Transverse colon (tissue), 4 donors: ENCODE measurements at regions not wholly inside any gene's neighbourhood (a gene's known extent, or its start where the extent isn't known, plus 50 kb on each side); places are given as distances from the start of the nearest gene placed in this dataset.

Source experiments
- DNase-seq: peaks from one replicate; pipeline ENCODE4 v3.0.0-alpha.2; 2019
- H3K27ac ChIP-seq, 4 donors: fragments of 200-600 bp; sonication (generic); 2 replicates each; pipeline ENCODE4 v1.5.1; 2016 to 2018; ENCODE audit warnings: inconsistent platforms in 4 of 4
- H3K27me3 ChIP-seq: fragments of 200-600 bp; sonication (generic); 2 replicates; pipeline ENCODE4 v1.5.1; 2017; ENCODE audit warnings: inconsistent platforms
- H3K36me3 ChIP-seq, 4 donors: fragments of 200-600 bp; sonication (generic); 2 replicates each; pipeline ENCODE4 v1.5.1; 2017 to 2019; ENCODE audit warnings: inconsistent platforms in 4 of 4
- H3K4me1 ChIP-seq, 4 donors: fragments of 200-600 bp; sonication (generic); 2 replicates each; pipeline ENCODE4 v1.5.1; 2017 to 2020; ENCODE audit warnings: inconsistent platforms in 4 of 4
- H3K4me3 ChIP-seq, 4 donors: fragments of 200-600 bp; sonication (generic); 1 replicate in 1 of 4; 2 replicates in 3 of 4; pipeline versions ENCODE4 v1.5.1 to v1.6.1; 2017 to 2019; ENCODE audit warnings: inconsistent platforms in 4 of 4
- H3K9me3 ChIP-seq, 2 donors: fragments of 200-600 bp; sonication (generic); 2 replicates each; pipeline ENCODE4 v1.5.1; 2017 to 2019; ENCODE audit warnings: inconsistent platforms in 2 of 2
- CTCF ChIP-seq, 5 experiments: fragments of 200-600 bp in 3 of 5; fragments of 450-650 bp in 2 of 5; sonication (generic) in 3 of 5; IDR thresholded peaks; 1 replicate in 2 of 5; 2 replicates in 3 of 5; pipeline ENCODE4 v1.5.1; 2016 to 2017; ENCODE audit warnings: antibody characterized with exemption in 5 of 5, inconsistent platforms in 3 of 5, mild to moderate bottlenecking in 2 of 5, moderate library complexity in 1 of 5
- EP300 ChIP-seq: sonication (generic); formaldehyde crosslinking; IDR thresholded peaks from one replicate; pipeline ENCODE4 v1.6.1; 2017; ENCODE audit warnings: antibody characterized with exemption, low read depth
- POLR2A ChIP-seq: fragments of 450-650 bp; IDR thresholded peaks from one replicate; pipeline ENCODE4 v1.6.1; 2016; ENCODE audit warnings: antibody characterized with exemption, mild to moderate bottlenecking, moderate library complexity
- POLR2AphosphoS5 ChIP-seq, 3 donors: sonication (generic); formaldehyde crosslinking; IDR thresholded peaks; one replicate each; pipeline ENCODE4 v1.6.1; 2016; ENCODE audit warnings: antibody characterized with exemption in 3 of 3
- WGBS, 2 donors: methylation state at CpG; one replicate each; pipeline ENCODE4 v1.1.5; 2018; ENCODE audit warnings: low coverage in 1 of 2; 5-methylcytosine and 5-hydroxymethylcytosine counted together
- in situ Hi-C, 4 donors: fragments of 200-750 bp; cut with MboI; loops; one replicate each; pipeline versions ENCODE4 v1.15.0 to v1.15.1; 2017; ENCODE audit warnings: low sequenced_read_pairs in 3 of 4, low pct_ligation_motif_present in 1 of 4, low pct_unique_long_range_greater_than_20kb in 1 of 4
- intact Hi-C: fragments of 100-400 bp; cut with DNase I; formaldehyde crosslinking; loops from one replicate; pipeline ENCODE4 v1.15.1; 2023; ENCODE audit warnings: low total_unique reads

GRCh38 chr6:9503111-9503761, 911.6 kb downstream of the TFAP2A start:
- H3K36me3 ChIP-seq = no peaks in the 10 kb centered on the region
- intact Hi-C loops (no loop called here), in situ Hi-C loops (no loop called here)
- H3K27me3 ChIP-seq = no peaks in the 10 kb centered on the region
- no peaks in the 10 kb centered on the region for H3K4me1 ChIP-seq
- H3K4me3 ChIP-seq = no peak overlapping the region
- no peak overlapping the region for H3K27ac ChIP-seq
- whole genome bisulfite sequencing, 2 donors = 57 to 75% methylated on average over 7 of the region's 7 CpGs
- TF ChIP-seq POLR2A (no peak), CTCF (IDR thresholded peaks at IDR 0.05) (no peak), EP300 (no peak), POLR2AphosphoS5 (IDR thresholded peaks at IDR 0.05) (no peak)
- DNase-seq = no peak
- no peaks in the 10 kb centered on the region for H3K9me3 ChIP-seq

GRCh38 chr6:9499709-9500108, 915.2 kb downstream of the TFAP2A start:
- Histone ChIP-seq H3K36me3 (no peaks in the 10 kb centered on the region), H3K27me3 (no peaks in the 10 kb centered on the region), H3K4me3 (no peak overlapping the region), H3K27ac (no peak overlapping the region), H3K4me1 (no peaks in the 10 kb centered on the region), H3K9me3 (no peaks in the 10 kb centered on the region)
- TF ChIP-seq CTCF (IDR thresholded peaks at IDR 0.05) (no peak), POLR2A (no peak), POLR2AphosphoS5 (IDR thresholded peaks at IDR 0.05) (no peak), EP300 (no peak)
- in situ Hi-C loops = no loop called here
- WGBS, 2 donors = 57 to 78% methylated on average over 4 of the region's 4 CpGs
- intact Hi-C loops = no loop called here
- no peak for DNase-seq

GRCh38 chr6:9496837-9497236, 918.0 kb downstream of the TFAP2A start:
- in situ Hi-C loops = no loop called here
- H3K4me1 ChIP-seq = no peaks in the 10 kb centered on the region

DNA sequence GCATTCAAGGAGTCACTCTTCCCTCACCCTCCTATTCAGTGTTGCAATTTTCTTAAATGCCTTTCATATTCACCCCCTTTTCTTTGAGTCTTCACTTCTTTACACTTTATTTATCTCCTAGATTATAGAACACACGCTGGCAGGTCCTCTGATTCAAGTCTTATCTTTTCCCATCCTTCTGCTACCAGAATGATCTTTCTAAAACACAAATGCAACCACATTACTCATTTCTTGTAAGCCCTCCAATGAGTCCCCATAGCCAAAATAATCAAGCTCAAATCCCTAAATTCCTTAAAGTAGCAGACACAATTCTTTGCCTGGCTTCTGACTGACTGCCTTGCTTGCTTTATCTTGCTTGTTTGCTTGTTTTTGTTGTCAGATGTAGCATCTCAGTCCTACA, 920.0 kb downstream of the TFAP2A start:
- no peak for DNase-seq
- in situ Hi-C loops (no loop called here), intact Hi-C loops (no loop called here)
- Histone ChIP-seq H3K27me3 (no peaks in the 10 kb centered on the region), H3K27ac (no peak overlapping the region), H3K4me3 (no peak overlapping the region), H3K9me3 (no peaks in the 10 kb centered on the region), H3K4me1 (no peaks in the 10 kb centered on the region), H3K36me3 (no peaks in the 10 kb centered on the region)
- TF ChIP-seq POLR2AphosphoS5 (IDR thresholded peaks at IDR 0.05) = no peak
- TF ChIP-seq POLR2A = no peak
- TF ChIP-seq CTCF (IDR thresholded peaks at IDR 0.05) = no peak
- TF ChIP-seq EP300 = no peak
- WGBS, 2 donors = 17 to 42% methylated on average over 1 of the region's 1 CpG

More at GRCh38 chr6:9496837-9497236, 918.0 kb downstream of the TFAP2A start:
- Histone ChIP-seq H3K4me3 (no peak overlapping the region), H3K9me3 (no peaks in the 10 kb centered on the region), H3K36me3 (no peaks in the 10 kb centered on the region), H3K27ac (no peak overlapping the region), H3K27me3 (no peaks in the 10 kb centered on the region)
- intact Hi-C loops = no loop called here
- no peak for DNase-seq
- 74 to 88% methylated on average over 6 of the region's 6 CpGs for WGBS, 2 donors
- no peak for TF ChIP-seq CTCF (IDR thresholded peaks at IDR 0.05)
- TF ChIP-seq POLR2AphosphoS5 (IDR thresholded peaks at IDR 0.05) = no peak
- TF ChIP-seq POLR2A = no peak
- TF ChIP-seq EP300 = no peak
